ENCODE measurements at regions not wholly inside any gene's neighbourhood (a gene's known extent, or its start where the extent isn't known, plus 50 kb on each side); places are given as distances from the start of the nearest gene placed in this dataset.
"Not testable (repeated sequence)": the region's sequence is repeated elsewhere in the genome, so short reads cannot be mapped to it uniquely, and the experiment has no call there.

GRCh38 chr13:83183439-83184149, 698.7 kb downstream of the SLITRK1 start:
- Mint-ChIP-seq H3K36me3 (ENCODE audit: low read depth) (no peaks in the 10 kb centered on the region), H3K4me1 (ENCODE audit: low read depth) (no peaks in the 10 kb centered on the region), H3K27me3 (no peaks in the 10 kb centered on the region), H3K27ac (no peak overlapping the region), H3K9me3 (peaks cover 7% of the 10 kb centered on the region), H3K4me3 (no peak overlapping the region)

DNA sequence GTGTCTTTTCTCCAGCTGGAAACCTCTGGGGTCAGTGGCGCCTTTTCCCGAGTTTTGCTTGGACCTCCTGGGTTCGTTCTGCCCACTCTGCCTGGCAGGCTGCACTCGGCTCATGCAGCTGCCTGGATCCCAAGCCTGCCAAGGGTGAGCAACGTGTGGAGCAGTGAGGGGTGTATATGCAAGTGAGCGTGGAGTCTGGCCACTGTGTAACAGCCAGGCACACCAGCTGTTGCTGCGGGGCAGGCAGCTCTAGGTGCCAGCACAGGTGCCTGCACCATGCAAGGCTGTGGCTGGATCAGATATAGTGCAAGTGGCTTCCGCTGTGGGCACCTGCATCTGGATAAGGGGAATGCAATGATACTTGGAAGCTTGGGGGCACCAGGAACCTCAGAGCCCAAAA, 699.4 kb downstream of the SLITRK1 start:
- Mint-ChIP-seq H3K27me3 (no peaks in the 10 kb centered on the region), H3K4me3 (no peak overlapping the region), H3K36me3 (ENCODE audit: low read depth) (no peaks in the 10 kb centered on the region), H3K27ac (no peak overlapping the region), H3K4me1 (ENCODE audit: low read depth) (no peaks in the 10 kb centered on the region), H3K9me3 (peaks cover 7% of the 10 kb centered on the region)

- H3K9me3 Mint-ChIP-seq = no peaks in the 10 kb centered on the region
- no peak overlapping the region for H3K4me3 Mint-ChIP-seq
- H3K27ac Mint-ChIP-seq = no peak overlapping the region
- H3K36me3 Mint-ChIP-seq (ENCODE audit: low read depth) = no peaks in the 10 kb centered on the region
- no peaks in the 10 kb centered on the region for H3K27me3 Mint-ChIP-seq
- no peaks in the 10 kb centered on the region for H3K4me1 Mint-ChIP-seq (ENCODE audit: low read depth)
These were observed 704.3 kb downstream of the SLITRK1 start for GRCh38 chr13:83178008-83178407.

GRCh38 chr13:83168590-83168989, 713.7 kb downstream of the SLITRK1 start:
- Mint-ChIP-seq H3K9me3 (peaks cover 6% of the 10 kb centered on the region), H3K36me3 (ENCODE audit: low read depth) (no peaks in the 10 kb centered on the region), H3K4me1 (ENCODE audit: low read depth) (no peaks in the 10 kb centered on the region), H3K27ac (no peak overlapping the region), H3K27me3 (no peaks in the 10 kb centered on the region), H3K4me3 (no peak overlapping the region)

DNA sequence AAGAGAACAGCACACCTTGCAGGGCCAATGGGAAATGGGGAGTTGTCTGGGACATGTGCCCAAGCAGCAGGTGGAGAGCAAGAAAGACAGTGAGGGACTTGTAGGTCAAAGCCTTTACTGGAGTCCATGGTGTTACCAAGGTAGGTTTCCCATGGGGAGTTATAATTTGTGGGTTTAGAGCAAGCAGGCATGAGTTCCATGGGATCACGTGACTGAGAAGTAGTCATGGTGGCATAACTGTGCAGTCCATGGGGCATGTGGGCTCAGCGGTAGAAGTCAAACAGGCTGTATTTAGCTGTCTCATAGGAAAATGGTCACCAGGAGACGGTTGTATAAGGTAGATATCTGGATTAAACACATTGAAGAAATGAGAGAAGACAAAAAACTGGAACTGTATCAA, 715.1 kb downstream of the SLITRK1 start:
- Mint-ChIP-seq H3K4me1 (ENCODE audit: low read depth) (no peaks in the 10 kb centered on the region), H3K27ac (no peak overlapping the region), H3K4me3 (no peak overlapping the region), H3K36me3 (ENCODE audit: low read depth) (no peaks in the 10 kb centered on the region), H3K27me3 (no peaks in the 10 kb centered on the region), H3K9me3 (peaks cover 5% of the 10 kb centered on the region)

- Mint-ChIP-seq H3K9me3 (peaks cover 4% of the 10 kb centered on the region), H3K27ac (no peak overlapping the region), H3K4me3 (no peak overlapping the region), H3K36me3 (ENCODE audit: low read depth) (no peaks in the 10 kb centered on the region), H3K27me3 (no peaks in the 10 kb centered on the region), H3K4me1 (ENCODE audit: low read depth) (no peaks in the 10 kb centered on the region)
These were observed 715.7 kb downstream of the SLITRK1 start for GRCh38 chr13:83166550-83166949.

DNA sequence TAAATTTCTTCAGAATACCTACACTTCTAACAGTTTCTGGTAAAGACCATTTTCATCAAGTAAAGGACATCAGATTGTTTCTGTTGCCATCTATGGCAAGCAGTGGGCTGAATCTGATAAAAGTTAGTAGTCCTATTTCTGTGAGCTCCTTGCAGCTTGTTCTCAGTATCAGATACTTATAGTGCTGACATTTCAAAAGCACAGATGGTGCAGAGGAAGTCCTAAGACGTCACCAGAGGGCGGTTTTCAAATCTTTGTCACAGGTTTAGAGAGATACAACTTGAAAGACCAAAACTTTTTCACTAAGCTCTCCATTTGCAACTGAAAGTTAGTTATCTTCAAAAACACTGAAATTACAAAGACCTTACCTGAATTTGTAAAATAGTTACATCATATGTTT, 719.8 kb downstream of the SLITRK1 start:
- Mint-ChIP-seq H3K36me3 (ENCODE audit: low read depth) (no peaks in the 10 kb centered on the region), H3K27ac (no peak overlapping the region), H3K9me3 (peaks cover 4% of the 10 kb centered on the region), H3K4me1 (ENCODE audit: low read depth) (no peaks in the 10 kb centered on the region), H3K27me3 (no peaks in the 10 kb centered on the region), H3K4me3 (no peak overlapping the region)

GRCh38 chr13:83153848-83154247, 728.4 kb downstream of the SLITRK1 start:
- Mint-ChIP-seq H3K27ac (no peak overlapping the region), H3K4me1 (ENCODE audit: low read depth) (no peaks in the 10 kb centered on the region), H3K4me3 (no peak overlapping the region), H3K27me3 (no peaks in the 10 kb centered on the region), H3K9me3 (no peaks in the 10 kb centered on the region), H3K36me3 (ENCODE audit: low read depth) (no peaks in the 10 kb centered on the region)

DNA sequence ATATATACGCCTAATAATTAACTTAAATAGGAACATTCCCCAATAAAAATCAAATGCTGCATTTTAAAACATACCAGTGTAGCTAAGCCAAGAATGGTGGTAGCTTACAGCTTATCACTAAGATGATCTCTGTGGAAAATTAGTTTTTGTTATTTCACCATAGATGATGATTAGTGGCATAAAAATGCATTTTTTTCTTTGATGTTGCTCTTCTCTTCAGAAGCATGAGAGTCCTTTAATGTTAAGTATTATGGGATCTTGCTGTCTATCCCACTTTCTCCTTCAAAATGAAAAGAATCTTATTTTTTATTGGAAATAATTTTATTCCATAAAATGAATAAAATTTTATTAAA, 731.0 kb downstream of the SLITRK1 start:
- Mint-ChIP-seq H3K4me1 (ENCODE audit: low read depth) (no peaks in the 10 kb centered on the region), H3K27ac (no peak overlapping the region), H3K9me3 (no peaks in the 10 kb centered on the region), H3K36me3 (ENCODE audit: low read depth) (no peaks in the 10 kb centered on the region), H3K4me3 (no peak overlapping the region), H3K27me3 (no peaks in the 10 kb centered on the region)

DNA sequence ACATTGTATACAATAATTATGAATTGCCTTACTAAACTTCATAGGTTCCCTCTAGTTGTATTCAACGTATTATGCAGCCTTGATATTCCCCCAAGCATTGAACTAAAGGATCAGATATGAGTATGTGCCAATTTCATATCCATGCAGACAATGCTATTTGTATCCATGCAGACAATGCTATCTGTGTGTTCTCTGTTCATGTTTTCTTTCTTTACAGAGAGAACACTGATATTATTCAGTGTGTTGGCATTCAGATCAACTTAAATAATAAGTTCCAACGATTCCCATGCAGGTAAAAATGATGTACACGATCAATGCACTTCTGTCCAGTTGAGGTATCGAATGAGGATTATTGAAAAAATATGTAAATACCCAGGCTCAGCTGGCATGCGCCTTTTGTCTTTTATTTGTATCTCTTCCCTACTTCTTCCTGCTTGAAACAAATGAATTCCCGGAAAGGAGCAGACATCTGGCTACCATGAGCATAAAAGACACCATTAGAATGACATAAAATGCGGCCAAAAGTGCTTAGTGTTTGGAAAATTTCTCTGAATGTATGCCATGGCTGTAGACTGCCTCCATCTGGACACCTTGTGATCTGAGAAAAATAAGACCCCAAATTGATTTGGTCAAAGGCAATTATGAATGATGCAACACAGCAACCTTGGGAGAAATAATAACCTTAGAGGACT, 731.5 kb downstream of the SLITRK1 start:
- Mint-ChIP-seq H3K4me3 (no peak overlapping the region), H3K36me3 (ENCODE audit: low read depth) (no peaks in the 10 kb centered on the region), H3K27me3 (no peaks in the 10 kb centered on the region), H3K9me3 (no peaks in the 10 kb centered on the region), H3K27ac (no peak overlapping the region), H3K4me1 (ENCODE audit: low read depth) (no peaks in the 10 kb centered on the region)

DNA sequence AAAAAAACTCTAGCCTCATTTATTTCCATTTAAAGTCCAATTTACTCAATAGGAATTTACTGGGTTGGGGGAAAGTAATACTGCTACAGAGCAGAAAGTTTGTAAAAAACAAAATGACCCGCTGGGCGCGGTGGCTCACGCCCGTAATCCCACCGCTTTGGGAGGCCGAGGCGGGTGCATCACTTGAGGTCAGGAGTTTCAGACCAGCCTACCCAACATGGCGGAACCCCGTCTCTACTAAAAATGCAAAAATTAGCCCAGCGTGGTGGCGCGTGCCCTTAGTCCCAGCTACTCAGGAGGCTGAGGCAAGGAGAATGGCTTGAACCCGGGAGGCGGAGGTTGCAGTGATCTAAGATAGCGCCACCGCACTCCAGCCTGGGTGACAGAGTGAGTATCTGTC, 745.6 kb downstream of the SLITRK1 start:
- no peak overlapping the region for H3K4me3 Mint-ChIP-seq
- no peaks in the 10 kb centered on the region for H3K4me1 Mint-ChIP-seq (ENCODE audit: low read depth)
- no peaks in the 10 kb centered on the region for H3K27me3 Mint-ChIP-seq
- H3K9me3 Mint-ChIP-seq = peaks cover 7% of the 10 kb centered on the region
- no peaks in the 10 kb centered on the region for H3K36me3 Mint-ChIP-seq (ENCODE audit: low read depth)
- H3K27ac Mint-ChIP-seq = no peak overlapping the region

GRCh38 chr13:83125791-83126190, 756.5 kb downstream of the SLITRK1 start:
- Mint-ChIP-seq H3K27me3 (no peaks in the 10 kb centered on the region), H3K4me1 (ENCODE audit: low read depth) (no peaks in the 10 kb centered on the region), H3K9me3 (no peaks in the 10 kb centered on the region), H3K36me3 (ENCODE audit: low read depth) (no peaks in the 10 kb centered on the region), H3K27ac (no peak overlapping the region), H3K4me3 (no peak overlapping the region)

DNA sequence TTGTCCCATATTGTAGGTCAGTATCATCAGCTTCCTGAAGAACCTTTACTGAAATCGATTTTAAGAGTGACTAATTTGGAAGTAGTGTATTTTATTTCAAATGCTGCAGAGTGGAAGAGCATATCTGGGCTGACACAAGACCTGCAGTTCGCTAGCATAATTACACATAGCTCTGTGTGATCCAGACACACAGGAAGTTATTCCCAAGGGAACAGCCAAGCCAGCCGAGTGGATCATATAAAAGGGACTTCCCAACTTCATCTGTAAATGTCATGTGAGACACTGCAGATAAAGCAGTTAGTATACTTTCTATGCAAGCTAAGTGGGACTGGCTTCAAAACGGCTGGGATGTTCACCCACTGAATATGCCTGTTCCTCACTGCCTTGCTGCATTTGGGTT, 760.4 kb downstream of the SLITRK1 start:
- H3K4me1 Mint-ChIP-seq (ENCODE audit: low read depth) = no peaks in the 10 kb centered on the region
- no peaks in the 10 kb centered on the region for H3K9me3 Mint-ChIP-seq
- H3K36me3 Mint-ChIP-seq (ENCODE audit: low read depth) = no peaks in the 10 kb centered on the region
- H3K27me3 Mint-ChIP-seq = no peaks in the 10 kb centered on the region
- no peak overlapping the region for H3K4me3 Mint-ChIP-seq
- no peak overlapping the region for H3K27ac Mint-ChIP-seq

DNA sequence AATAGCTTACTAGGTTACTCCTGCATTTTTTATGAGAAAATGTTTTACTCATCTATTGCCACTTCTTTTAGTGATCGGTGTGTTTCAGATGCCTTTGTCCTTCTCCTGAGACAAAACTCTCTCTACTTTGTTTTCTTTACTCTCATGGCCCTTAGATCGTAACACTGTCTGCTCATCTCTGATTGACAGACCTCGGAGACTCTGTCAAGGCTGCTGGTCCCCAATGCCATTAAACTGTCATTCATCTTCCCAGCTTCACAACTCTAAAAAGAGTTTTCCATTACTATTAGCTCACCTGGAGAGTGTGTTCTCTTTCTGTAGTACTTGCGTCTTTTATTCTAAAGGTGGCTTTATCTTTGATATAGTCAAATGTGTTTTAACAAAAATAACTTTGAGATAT, 765.2 kb downstream of the SLITRK1 start:
- H3K27me3 Mint-ChIP-seq = no peaks in the 10 kb centered on the region
- no peaks in the 10 kb centered on the region for H3K4me1 Mint-ChIP-seq (ENCODE audit: low read depth)
- H3K36me3 Mint-ChIP-seq (ENCODE audit: low read depth) = no peaks in the 10 kb centered on the region
- no peak overlapping the region for H3K27ac Mint-ChIP-seq
- no peaks in the 10 kb centered on the region for H3K9me3 Mint-ChIP-seq
- no peak overlapping the region for H3K4me3 Mint-ChIP-seq

- H3K27me3 Mint-ChIP-seq; H3K9me3 Mint-ChIP-seq; H3K27ac Mint-ChIP-seq; H3K4me3 Mint-ChIP-seq; H3K36me3 Mint-ChIP-seq (ENCODE audit: low read depth); H3K4me1 Mint-ChIP-seq (ENCODE audit: low read depth): not testable (repeated sequence)
These were observed 780.6 kb downstream of the SLITRK1 start for GRCh38 chr13:83101574-83102247.
